ENCODE measurements at regions not wholly inside any gene's neighbourhood (a gene's known extent, or its start where the extent isn't known, plus 50 kb on each side); places are given as distances from the start of the nearest gene placed in this dataset.
"Not testable (repeated sequence)": the region's sequence is repeated elsewhere in the genome, so short reads cannot be mapped to it uniquely, and the experiment has no call there.

GRCh38 chr9:102405218-102405867, 589.8 kb upstream of the CYLC2 start:
- H2AK5ac ChIP-seq (ENCODE audit: low read length, severe bottlenecking): no peak overlapping the region
- H3K14ac ChIP-seq (ENCODE audit: low read length in 2 of 2): no peak overlapping the region
- WGBS: 76% methylated on average over 3 of the region's 5 CpGs
- no peak overlapping the region for H4K91ac ChIP-seq (ENCODE audit: low read length)
- no peak for DNase-seq
- no peaks in the 10 kb centered on the region for H3K27me3 ChIP-seq (ENCODE audit: control insufficient read depth in 1 of 2, insufficient read depth in 1 of 2, low read length in 2 of 2)
- H3K4me3 ChIP-seq (ENCODE audit: insufficient read depth in 1 of 2, low read depth in 1 of 2, low read length in 2 of 2): no peak overlapping the region
- no peak overlapping the region for H2BK120ac ChIP-seq (ENCODE audit: low read depth, low read length)
- H3K9me3 ChIP-seq (ENCODE audit: control insufficient read depth, low read length): peaks cover 25% of the 10 kb centered on the region
- H3K79me1 ChIP-seq (replicated peaks; ENCODE audit: low read length, poor library complexity, severe bottlenecking): no peaks in the 10 kb centered on the region
- H3K36me3 ChIP-seq (ENCODE audit: control insufficient read depth in 1 of 2, insufficient read depth in 2 of 2, low read depth in 1 of 2, low read length in 2 of 2): no peaks in the 10 kb centered on the region
- H3K27ac ChIP-seq (ENCODE audit: low read length, poor library complexity, severe bottlenecking): no peak overlapping the region
- H2AFZ ChIP-seq (ENCODE audit: low read depth, low read length): no peak overlapping the region
- H2BK12ac ChIP-seq (ENCODE audit: low read length in 2 of 2): no peak overlapping the region
- H4K8ac ChIP-seq (ENCODE audit: low read length): no peak overlapping the region
- H3K4ac ChIP-seq (ENCODE audit: low read depth in 1 of 2, low read length in 2 of 2): no peak overlapping the region
- no peak overlapping the region for H2BK5ac ChIP-seq (ENCODE audit: low read depth, low read length, poor library complexity, severe bottlenecking)
- H3K18ac ChIP-seq (ENCODE audit: low read depth in 1 of 2, low read length in 2 of 2): no peak overlapping the region
- H3K9ac ChIP-seq (ENCODE audit: low read length): no peak overlapping the region
- H3K4me1 ChIP-seq (ENCODE audit: control insufficient read depth, insufficient read depth, low read depth, low read length): no peaks in the 10 kb centered on the region
- no peak overlapping the region for H3K23ac ChIP-seq (ENCODE audit: low read length in 2 of 2)
- no peak overlapping the region for H3K4me2 ChIP-seq (ENCODE audit: low read length, poor library complexity, severe bottlenecking)
- H2BK15ac ChIP-seq (ENCODE audit: low read depth, poor library complexity, severe bottlenecking): no peak overlapping the region

- Histone ChIP-seq H3K18ac (ENCODE audit: low read depth in 1 of 2, low read length in 2 of 2) (no peak overlapping the region), H3K27ac (ENCODE audit: low read length, poor library complexity, severe bottlenecking) (no peak overlapping the region), H2BK120ac (ENCODE audit: low read depth, low read length) (no peak overlapping the region)
These were observed 591.6 kb upstream of the CYLC2 start for GRCh38 chr9:102403514-102403913.

GRCh38 chr9:102398205-102398604, 596.9 kb upstream of the CYLC2 start:
- Histone ChIP-seq H3K9me3 (ENCODE audit: control insufficient read depth, low read length) (peaks cover 5% of the 10 kb centered on the region), H4K91ac (ENCODE audit: low read length) (no peak overlapping the region), H3K36me3 (ENCODE audit: control insufficient read depth in 1 of 2, insufficient read depth in 2 of 2, low read depth in 1 of 2, low read length in 2 of 2) (no peaks in the 10 kb centered on the region), H2BK120ac (ENCODE audit: low read depth, low read length) (no peak overlapping the region), H3K18ac (ENCODE audit: low read depth in 1 of 2, low read length in 2 of 2) (no peak overlapping the region), H2BK5ac (ENCODE audit: low read depth, low read length, poor library complexity, severe bottlenecking) (no peak overlapping the region), H3K4me3 (ENCODE audit: insufficient read depth in 1 of 2, low read depth in 1 of 2, low read length in 2 of 2) (no peak overlapping the region), H3K27ac (ENCODE audit: low read length, poor library complexity, severe bottlenecking) (no peak overlapping the region), H3K4me2 (ENCODE audit: low read length, poor library complexity, severe bottlenecking) (no peak overlapping the region), H4K8ac (ENCODE audit: low read length) (no peak overlapping the region), H3K23ac (ENCODE audit: low read length in 2 of 2) (no peak overlapping the region), H3K4me1 (ENCODE audit: control insufficient read depth, insufficient read depth, low read depth, low read length) (no peaks in the 10 kb centered on the region), H2AFZ (ENCODE audit: low read depth, low read length) (no peak overlapping the region), H2AK5ac (ENCODE audit: low read length, severe bottlenecking) (no peak overlapping the region), H2BK15ac (ENCODE audit: low read depth, poor library complexity, severe bottlenecking) (no peak overlapping the region), H2BK12ac (ENCODE audit: low read length in 2 of 2) (no peak overlapping the region), H3K4ac (ENCODE audit: low read depth in 1 of 2, low read length in 2 of 2) (no peak overlapping the region), H3K9ac (ENCODE audit: low read length) (no peak overlapping the region), H3K14ac (ENCODE audit: low read length in 2 of 2) (no peak overlapping the region), H3K79me1 (replicated peaks; ENCODE audit: low read length, poor library complexity, severe bottlenecking) (no peaks in the 10 kb centered on the region), H3K27me3 (ENCODE audit: control insufficient read depth in 1 of 2, insufficient read depth in 1 of 2, low read length in 2 of 2) (no peaks in the 10 kb centered on the region)
- DNase-seq: no peak

More at GRCh38 chr9:102403514-102403913, 591.6 kb upstream of the CYLC2 start:
- Histone ChIP-seq H3K9ac (ENCODE audit: low read length) (no peak overlapping the region), H3K4me1 (ENCODE audit: control insufficient read depth, insufficient read depth, low read depth, low read length) (no peaks in the 10 kb centered on the region), H3K4me2 (ENCODE audit: low read length, poor library complexity, severe bottlenecking) (no peak overlapping the region), H3K4ac (ENCODE audit: low read depth in 1 of 2, low read length in 2 of 2) (no peak overlapping the region), H3K14ac (ENCODE audit: low read length in 2 of 2) (no peak overlapping the region), H2BK15ac (ENCODE audit: low read depth, poor library complexity, severe bottlenecking) (no peak overlapping the region), H3K27me3 (ENCODE audit: control insufficient read depth in 1 of 2, insufficient read depth in 1 of 2, low read length in 2 of 2) (no peaks in the 10 kb centered on the region), H2BK5ac (ENCODE audit: low read depth, low read length, poor library complexity, severe bottlenecking) (no peak overlapping the region), H4K8ac (ENCODE audit: low read length) (no peak overlapping the region), H3K36me3 (ENCODE audit: control insufficient read depth in 1 of 2, insufficient read depth in 2 of 2, low read depth in 1 of 2, low read length in 2 of 2) (no peaks in the 10 kb centered on the region), H3K9me3 (ENCODE audit: control insufficient read depth, low read length) (peaks cover 22% of the 10 kb centered on the region), H2BK12ac (ENCODE audit: low read length in 2 of 2) (no peak overlapping the region), H3K4me3 (ENCODE audit: insufficient read depth in 1 of 2, low read depth in 1 of 2, low read length in 2 of 2) (no peak overlapping the region), H2AFZ (ENCODE audit: low read depth, low read length) (no peak overlapping the region), H4K91ac (ENCODE audit: low read length) (no peak overlapping the region), H3K79me1 (replicated peaks; ENCODE audit: low read length, poor library complexity, severe bottlenecking) (no peaks in the 10 kb centered on the region), H3K23ac (ENCODE audit: low read length in 2 of 2) (no peak overlapping the region), H2AK5ac (ENCODE audit: low read length, severe bottlenecking) (no peak overlapping the region)
- 44% methylated on average over 2 of the region's 3 CpGs for WGBS
- DNase-seq: no peak

- not testable (repeated sequence) for H3K4me1 ChIP-seq (ENCODE audit: control insufficient read depth, insufficient read depth, low read depth, low read length); H3K14ac ChIP-seq (ENCODE audit: low read length in 2 of 2); H2BK15ac ChIP-seq (ENCODE audit: low read depth, poor library complexity, severe bottlenecking); H3K23ac ChIP-seq (ENCODE audit: low read length in 2 of 2); H3K4ac ChIP-seq (ENCODE audit: low read depth in 1 of 2, low read length in 2 of 2); H3K9ac ChIP-seq (ENCODE audit: low read length); H2BK120ac ChIP-seq (ENCODE audit: low read depth, low read length); H3K4me3 ChIP-seq (ENCODE audit: insufficient read depth in 1 of 2, low read depth in 1 of 2, low read length in 2 of 2); H2BK12ac ChIP-seq (ENCODE audit: low read length in 2 of 2); H3K27ac ChIP-seq (ENCODE audit: low read length, poor library complexity, severe bottlenecking); H3K79me1 ChIP-seq (replicated peaks; ENCODE audit: low read length, poor library complexity, severe bottlenecking); H3K36me3 ChIP-seq (ENCODE audit: control insufficient read depth in 1 of 2, insufficient read depth in 2 of 2, low read depth in 1 of 2, low read length in 2 of 2); H2BK5ac ChIP-seq (ENCODE audit: low read depth, low read length, poor library complexity, severe bottlenecking); H2AFZ ChIP-seq (ENCODE audit: low read depth, low read length); H2AK5ac ChIP-seq (ENCODE audit: low read length, severe bottlenecking); H3K4me2 ChIP-seq (ENCODE audit: low read length, poor library complexity, severe bottlenecking); H3K18ac ChIP-seq (ENCODE audit: low read depth in 1 of 2, low read length in 2 of 2); DNase-seq; H3K27me3 ChIP-seq (ENCODE audit: control insufficient read depth in 1 of 2, insufficient read depth in 1 of 2, low read length in 2 of 2); H4K8ac ChIP-seq (ENCODE audit: low read length); H4K91ac ChIP-seq (ENCODE audit: low read length)
- no CpG with 5 or more reads among the region's 2 CpGs for WGBS
- H3K9me3 ChIP-seq (ENCODE audit: control insufficient read depth, low read length): peaks cover 11% of the 10 kb centered on the region
These were observed 609.5 kb upstream of the CYLC2 start for GRCh38 chr9:102385620-102386019.
